NCI-H524 treated with DMSO at 0.1 percent for 48 hours (cell line): ENCODE measurements at regions not wholly inside any gene's neighbourhood (a gene's known extent, or its start where the extent isn't known, plus 50 kb on each side); places are given as distances from the start of the nearest gene placed in this dataset.
"Not testable (repeated sequence)": the region's sequence is repeated elsewhere in the genome, so short reads cannot be mapped to it uniquely, and the experiment has no call there.

ENCODE experiments used
- DNase-seq: peaks from one replicate; lab custom pipeline; 2025; lab: John Stamatoyannopoulos, UW

- DNase-seq, result peak; percentile 35
These were observed 100.0 kb upstream of the EDEM3 start for GRCh38 chr1:184854496-184855140.

- no peak for DNase-seq
These were observed 99.4 kb upstream of the EDEM3 start for GRCh38 chr1:184854036-184854435.

- no peak for DNase-seq
These were observed 97.4 kb upstream of the EDEM3 start for GRCh38 chr1:184851822-184852746.

- DNase-seq, result no peak
These were observed 89.3 kb upstream of the EDEM3 start for GRCh38 chr1:184843732-184844495.

DNA sequence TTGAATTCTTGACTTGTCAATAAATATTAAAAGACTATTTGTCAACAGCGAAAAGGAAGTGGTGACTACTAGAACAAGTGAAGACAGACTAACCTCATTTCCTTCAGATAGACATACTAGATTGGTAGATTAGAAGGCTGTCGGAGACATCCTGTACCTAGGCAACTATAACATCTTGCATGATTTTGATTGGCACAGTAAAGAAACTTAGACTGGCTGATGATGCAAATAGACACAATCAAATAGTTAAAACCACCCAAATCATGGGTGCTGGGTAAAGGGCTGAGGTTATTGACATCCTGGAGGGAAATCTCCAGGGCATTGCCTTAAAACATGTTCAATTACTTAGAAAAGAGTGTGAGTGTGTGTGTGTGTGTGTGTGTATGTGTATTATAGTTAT is 85.9 kb upstream of the EDEM3 start:
- DNase-seq, result no peak

- DNase-seq, result no peak
These were observed 83.9 kb upstream of the EDEM3 start for GRCh38 chr1:184838504-184838951.

DNA sequence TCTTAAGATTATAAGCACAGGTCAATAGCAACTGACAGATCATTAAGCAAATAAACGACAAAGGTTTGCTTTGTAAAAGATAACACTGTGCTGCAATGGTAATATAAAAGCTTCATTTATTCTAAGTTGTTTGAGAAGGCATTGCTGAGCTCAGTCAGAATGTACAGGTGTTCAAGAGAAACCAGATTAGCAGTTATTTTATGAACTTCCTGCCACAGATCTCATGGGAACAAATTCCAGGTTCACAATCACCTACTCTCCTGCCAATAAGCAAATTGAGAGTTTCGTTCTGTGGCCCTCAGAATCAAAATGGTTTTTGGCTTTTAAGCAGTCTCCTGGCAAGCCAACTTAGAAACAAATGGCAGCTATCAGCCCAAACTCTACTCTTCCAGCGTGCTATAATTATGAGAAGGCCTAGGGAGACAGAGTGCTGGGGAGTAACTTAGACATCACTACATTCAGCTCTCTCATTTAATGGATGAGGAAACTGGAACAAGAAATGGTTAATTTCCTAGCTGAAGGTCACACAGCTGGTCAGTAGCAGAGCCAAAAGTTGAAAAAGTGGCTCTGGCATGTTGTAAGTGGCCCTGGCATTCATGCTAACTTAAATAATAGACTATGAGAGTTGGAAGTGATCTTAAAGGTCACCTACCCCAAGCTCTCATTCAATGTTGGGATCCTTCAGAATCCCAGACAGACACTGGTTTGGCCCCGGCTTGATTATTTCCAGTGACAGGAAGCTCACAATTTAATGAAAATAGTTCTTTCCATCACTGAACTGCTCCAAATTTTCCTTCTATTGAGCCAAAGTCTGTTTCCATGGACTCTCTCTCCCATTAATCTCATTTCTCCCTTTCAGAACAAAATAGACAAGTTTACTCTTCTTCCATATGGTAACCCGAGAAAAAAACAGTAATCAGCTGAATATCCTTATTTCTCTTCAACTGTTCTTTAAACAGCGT is 82.6 kb upstream of the EDEM3 start:
- no peak for DNase-seq

GRCh38 chr1:184836141-184836540 is 81.5 kb upstream of the EDEM3 start:
- DNase-seq, result no peak

DNA sequence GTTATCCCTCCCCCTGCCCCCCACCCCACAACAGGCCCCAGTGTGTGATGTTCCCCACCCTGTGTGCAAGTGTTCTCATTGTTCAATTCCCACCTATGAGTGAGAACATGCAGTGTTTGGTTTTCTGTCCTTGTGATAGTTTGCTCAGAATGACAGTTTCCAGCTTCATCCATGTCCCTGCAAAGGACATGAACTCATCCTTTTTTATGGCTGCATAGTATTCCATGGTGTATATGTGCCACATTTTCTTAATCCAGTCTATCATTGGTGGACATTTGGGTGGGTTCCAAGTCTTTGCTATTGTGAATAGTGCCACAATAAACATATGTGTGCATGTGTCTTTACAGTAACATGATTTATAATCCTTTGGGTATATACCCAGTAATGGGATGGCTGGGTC is 79.3 kb upstream of the EDEM3 start:
- not testable (repeated sequence) for DNase-seq

- no peak for DNase-seq
These were observed 77.9 kb upstream of the EDEM3 start for GRCh38 chr1:184832517-184832916.

GRCh38 chr1:184829496-184829895 is 74.8 kb upstream of the EDEM3 start:
- not testable (repeated sequence) for DNase-seq

DNA sequence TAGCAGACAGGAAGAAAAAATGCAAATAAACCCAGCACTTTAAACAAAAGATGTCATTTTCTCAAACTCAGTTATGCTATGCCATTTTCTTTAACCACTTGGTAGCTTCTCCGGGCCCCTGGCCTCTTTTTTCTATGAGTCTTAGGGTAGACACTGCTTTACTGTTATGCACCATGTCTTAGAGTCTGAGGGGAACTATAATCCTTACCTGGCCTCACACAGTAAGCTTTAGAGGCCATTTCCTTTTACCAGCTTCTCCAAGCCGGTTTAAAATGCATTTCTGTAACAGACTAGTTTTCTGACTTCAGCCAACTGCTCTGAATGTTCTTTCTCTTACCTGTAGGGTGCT is 73.7 kb upstream of the EDEM3 start:
- DNase-seq, result no peak

DNA sequence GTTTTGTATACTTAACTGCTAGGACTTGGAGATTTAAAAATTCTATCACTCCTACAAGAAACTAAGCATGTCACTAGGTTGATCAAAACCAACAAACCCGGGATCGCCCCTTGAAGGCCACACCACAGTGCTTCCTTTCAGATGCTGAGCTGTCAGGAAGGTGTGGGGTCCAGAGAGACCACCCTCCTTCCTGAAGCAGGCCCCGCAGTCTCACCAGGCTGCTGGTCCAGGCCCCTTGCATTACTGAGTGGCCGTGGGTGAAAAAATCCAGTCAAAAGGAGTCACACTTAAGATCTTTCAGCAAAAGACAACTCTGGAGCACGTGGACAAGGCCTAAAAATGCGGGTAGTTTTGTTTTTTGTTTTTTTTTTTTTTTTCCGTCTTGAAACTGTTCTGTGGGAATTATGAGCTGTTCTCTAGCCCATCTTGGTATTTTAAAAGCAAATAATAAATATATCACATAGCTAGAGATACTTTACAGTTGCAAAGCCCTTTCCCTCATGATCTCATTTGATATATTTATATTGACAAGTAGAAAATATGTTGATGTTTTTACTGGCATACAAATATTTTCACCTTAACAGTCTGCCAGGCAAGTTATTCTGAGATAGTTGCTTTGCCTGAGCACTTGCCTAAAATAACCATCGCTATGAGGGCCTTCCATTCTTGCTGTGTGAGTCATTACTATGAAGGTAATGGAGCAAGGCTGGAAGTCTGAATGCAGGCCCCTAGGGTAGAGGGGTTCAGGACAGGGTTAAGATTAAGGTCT is 73.1 kb upstream of the EDEM3 start:
- DNase-seq, result no peak

DNA sequence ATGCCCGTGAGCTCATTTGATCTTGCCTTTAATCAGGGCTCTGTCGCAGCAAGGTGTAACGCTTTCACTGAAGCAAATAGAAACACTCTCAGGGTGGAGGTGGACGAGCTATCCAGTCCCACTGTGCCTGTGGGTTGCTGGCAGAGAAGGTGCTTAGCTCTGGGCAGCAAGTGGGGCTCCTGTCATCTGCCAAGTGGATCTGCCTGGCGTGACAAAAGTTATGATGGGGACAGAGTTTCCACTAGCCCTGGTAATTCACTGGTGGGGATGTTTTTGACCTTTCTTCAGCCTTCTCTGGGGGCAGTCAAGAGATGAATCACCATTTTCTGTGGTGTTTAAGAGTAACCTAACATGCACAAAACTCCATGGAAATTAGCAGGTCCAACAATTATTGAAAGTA is 71.3 kb upstream of the EDEM3 start:
- DNase-seq, result no peak

DNA sequence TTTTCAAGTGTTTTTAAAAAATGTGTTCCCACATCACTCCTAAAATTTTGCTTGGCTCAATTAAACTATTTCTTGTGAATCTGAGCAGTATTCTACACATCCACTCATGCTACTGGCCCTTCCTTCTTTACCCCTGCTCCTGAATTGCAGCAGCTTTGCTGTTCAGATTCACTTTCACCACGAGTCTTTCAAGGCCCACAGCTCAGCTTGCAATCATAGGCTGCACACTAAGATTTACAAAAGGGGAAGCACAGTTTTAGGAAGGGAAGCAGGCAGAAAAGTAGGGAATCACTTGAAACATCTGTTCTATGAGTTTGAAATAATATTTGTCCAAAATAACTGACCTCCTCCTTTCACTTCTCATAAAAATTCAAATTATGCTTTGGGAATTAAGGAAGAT is 70.9 kb upstream of the EDEM3 start:
- no peak for DNase-seq

DNA sequence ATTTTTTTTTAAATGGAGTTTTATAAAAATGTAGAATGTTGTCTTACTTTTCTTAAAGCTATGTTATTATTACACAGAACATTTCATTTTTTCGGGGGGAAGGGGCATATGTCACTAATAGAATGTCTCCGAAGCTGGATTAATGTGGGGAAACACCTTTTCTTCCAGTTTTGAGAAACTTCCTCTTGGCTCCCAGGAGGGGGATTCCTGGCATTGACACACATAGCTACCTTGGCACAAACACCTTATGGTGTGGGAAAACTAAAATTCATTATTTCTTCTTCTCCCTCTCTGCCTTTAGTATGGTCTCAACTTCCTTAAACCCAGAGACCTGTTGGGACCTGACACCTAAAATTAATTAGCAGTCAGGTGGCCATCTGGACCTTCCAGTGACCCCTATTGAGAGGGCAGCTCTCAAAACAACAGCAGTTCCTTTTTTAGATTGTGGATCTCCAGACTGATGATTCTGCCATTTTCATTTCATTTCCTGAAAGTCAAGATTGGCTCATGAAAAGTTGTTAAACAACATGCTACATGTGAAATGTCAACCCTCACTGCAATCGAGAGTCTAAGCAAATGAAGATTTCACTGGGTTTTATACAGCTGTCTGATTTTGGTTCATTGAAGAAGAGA is 70.1 kb upstream of the EDEM3 start:
- DNase-seq, result no peak

- peak; percentile 56 for DNase-seq
These were observed 68.4 kb upstream of the EDEM3 start for GRCh38 chr1:184823080-184823479.

DNA sequence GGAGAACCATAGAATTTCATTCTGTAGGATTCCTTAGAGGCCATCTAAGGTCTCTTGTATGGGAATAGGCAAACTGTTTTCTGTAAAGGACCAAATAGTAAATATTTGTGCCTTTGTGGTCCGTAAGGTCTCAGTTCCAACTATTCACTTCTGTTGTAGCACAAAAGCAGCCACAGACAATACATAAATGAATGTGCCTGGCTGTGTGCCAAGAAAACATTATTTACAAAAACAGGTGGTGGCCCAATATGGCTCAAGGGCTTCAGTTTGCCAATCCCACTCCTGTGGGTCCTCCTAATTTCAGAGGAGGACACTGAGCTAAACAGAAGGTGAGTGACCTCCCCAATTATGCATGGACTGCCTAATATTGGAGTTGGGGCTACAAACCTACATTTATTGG is 67.6 kb upstream of the EDEM3 start:
- DNase-seq, result no peak

DNA sequence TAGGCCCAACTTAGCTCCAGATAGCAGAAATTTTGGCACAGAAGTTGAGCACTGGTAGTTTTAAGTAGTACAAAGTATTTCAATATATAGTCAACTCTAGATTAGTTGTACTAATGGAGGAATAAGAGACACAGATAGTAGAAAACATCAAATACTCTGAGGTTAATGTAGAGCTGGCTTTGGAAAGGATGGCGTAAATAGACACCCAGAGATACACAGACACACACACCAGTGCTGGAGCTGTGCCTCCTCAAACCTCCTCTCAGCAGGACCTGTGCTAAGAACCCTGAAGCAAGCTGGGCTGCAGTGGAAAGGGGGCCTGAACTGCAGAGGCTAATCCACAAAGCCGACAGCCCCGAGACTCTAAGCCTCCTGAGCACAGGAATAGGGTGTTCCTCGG is 67.0 kb upstream of the EDEM3 start:
- no peak for DNase-seq

- DNase-seq, result no peak
These were observed 66.3 kb upstream of the EDEM3 start for GRCh38 chr1:184820956-184821355.
